Stomach (tissue), 4 donors: ENCODE measurements at regions not wholly inside any gene's neighbourhood (a gene's known extent, or its start where the extent isn't known, plus 50 kb on each side); places are given as distances from the start of the nearest gene placed in this dataset.

Experiments
- EP300 ChIP-seq: sonication (generic); formaldehyde crosslinking; IDR thresholded peaks from one replicate; pipeline ENCODE4 v1.6.1; 2017; ENCODE audit warnings: antibody characterized with exemption
- POLR2A ChIP-seq, 4 donors: fragments of 450-650 bp; IDR thresholded peaks; one replicate each; pipeline ENCODE4 v1.6.1; 2016; ENCODE audit warnings: antibody characterized with exemption in 4 of 4, control low read depth in 2 of 4, mild to moderate bottlenecking in 1 of 4, moderate library complexity in 1 of 4
- POLR2AphosphoS5 ChIP-seq, 3 donors: sonication (generic); formaldehyde crosslinking; IDR thresholded peaks; one replicate each; pipeline ENCODE4 v1.6.1; 2016; ENCODE audit warnings: antibody characterized with exemption in 3 of 3
- TF ChIP-seq, protein P1 (sequence below), 7 experiments: fragments of 450-650 bp in 4 of 7; fragments of 200-600 bp in 3 of 7; sonication (generic) in 3 of 7; IDR thresholded peaks; one replicate each; pipeline ENCODE4 v1.5.1; 2016 to 2019; ENCODE audit warnings: antibody characterized with exemption in 7 of 7, control low read depth in 2 of 7, mild to moderate bottlenecking in 1 of 7

DNA sequence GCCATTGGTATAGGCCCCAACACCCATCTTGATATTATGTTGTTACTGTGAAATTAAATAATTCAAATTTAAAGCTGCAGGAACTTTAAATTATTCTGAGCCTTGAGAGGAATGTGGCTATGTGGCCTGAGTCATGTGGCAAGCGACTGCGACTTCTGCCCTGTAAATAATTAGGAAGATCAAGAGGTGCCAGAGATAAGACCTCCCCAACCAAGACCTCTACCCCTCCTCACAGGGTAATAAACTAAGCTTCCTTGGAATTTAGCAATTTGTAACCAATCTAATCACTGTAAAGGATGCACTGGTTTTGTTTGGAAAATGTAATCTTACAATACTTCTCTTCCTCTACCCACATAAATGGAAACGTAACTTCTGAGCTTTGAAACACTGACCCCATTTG lies 501.9 kb downstream of the RAPGEF2 start:
- TF ChIP-seq POLR2A (IDR thresholded peaks at IDR 0.05) (no peak), EP300 (no peak), POLR2AphosphoS5 (IDR thresholded peaks at IDR 0.05) (no peak)
- TF ChIP-seq, protein P1, sequence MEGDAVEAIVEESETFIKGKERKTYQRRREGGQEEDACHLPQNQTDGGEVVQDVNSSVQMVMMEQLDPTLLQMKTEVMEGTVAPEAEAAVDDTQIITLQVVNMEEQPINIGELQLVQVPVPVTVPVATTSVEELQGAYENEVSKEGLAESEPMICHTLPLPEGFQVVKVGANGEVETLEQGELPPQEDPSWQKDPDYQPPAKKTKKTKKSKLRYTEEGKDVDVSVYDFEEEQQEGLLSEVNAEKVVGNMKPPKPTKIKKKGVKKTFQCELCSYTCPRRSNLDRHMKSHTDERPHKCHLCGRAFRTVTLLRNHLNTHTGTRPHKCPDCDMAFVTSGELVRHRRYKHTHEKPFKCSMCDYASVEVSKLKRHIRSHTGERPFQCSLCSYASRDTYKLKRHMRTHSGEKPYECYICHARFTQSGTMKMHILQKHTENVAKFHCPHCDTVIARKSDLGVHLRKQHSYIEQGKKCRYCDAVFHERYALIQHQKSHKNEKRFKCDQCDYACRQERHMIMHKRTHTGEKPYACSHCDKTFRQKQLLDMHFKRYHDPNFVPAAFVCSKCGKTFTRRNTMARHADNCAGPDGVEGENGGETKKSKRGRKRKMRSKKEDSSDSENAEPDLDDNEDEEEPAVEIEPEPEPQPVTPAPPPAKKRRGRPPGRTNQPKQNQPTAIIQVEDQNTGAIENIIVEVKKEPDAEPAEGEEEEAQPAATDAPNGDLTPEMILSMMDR (IDR thresholded peaks at IDR 0.05) = no peak
